Dendritic cell treated with granulocyte-macrophage colony-stimulating factor and Interleukin-4, amounts not matched to agents 40 ng/mL and 50 ng/mL, for 4 days (primary cell): ENCODE measurements at regions not wholly inside any gene's neighbourhood (a gene's known extent, or its start where the extent isn't known, plus 50 kb on each side); places are given as distances from the start of the nearest gene placed in this dataset.

Source experiments
- H3K27ac Mint-ChIP-seq: one replicate; pipeline ENCODE4 v1.8.0; 2022; ENCODE audit warnings: mild to moderate bottlenecking, mixed read lengths
- H3K27me3 Mint-ChIP-seq: one replicate; pipeline ENCODE4 v1.8.0; 2022; ENCODE audit warnings: mild to moderate bottlenecking, mixed read lengths
- H3K36me3 Mint-ChIP-seq: one replicate; pipeline ENCODE4 v1.8.0; 2022; ENCODE audit warnings: low read depth, mixed read lengths
- H3K4me1 Mint-ChIP-seq: one replicate; pipeline ENCODE4 v1.8.0; 2022; ENCODE audit warnings: low read depth, mixed read lengths
- H3K4me3 Mint-ChIP-seq: one replicate; pipeline ENCODE4 v1.8.0; 2022; ENCODE audit warnings: mild to moderate bottlenecking, moderate library complexity, mixed read lengths
- H3K9me3 Mint-ChIP-seq: one replicate; pipeline ENCODE4 v1.8.0; 2022; ENCODE audit warnings: mixed read lengths
- intact Hi-C: fragments of 100-400 bp; cut with micrococcal nuclease; formaldehyde crosslinking; loops from one replicate; pipeline ENCODE4 v1.15.0; 2022

- no peak overlapping the region for H3K4me3 Mint-ChIP-seq
- no peak overlapping the region for H3K27ac Mint-ChIP-seq
- no peaks in the 10 kb centered on the region for H3K9me3 Mint-ChIP-seq
- no peaks in the 10 kb centered on the region for H3K4me1 Mint-ChIP-seq
- no peaks in the 10 kb centered on the region for H3K36me3 Mint-ChIP-seq
- H3K27me3 Mint-ChIP-seq: peaks cover 2% of the 10 kb centered on the region
- intact Hi-C loops: no loop called here
These were observed 242.4 kb upstream of the SALL3 start for GRCh38 chr18:78737006-78737915.

DNA sequence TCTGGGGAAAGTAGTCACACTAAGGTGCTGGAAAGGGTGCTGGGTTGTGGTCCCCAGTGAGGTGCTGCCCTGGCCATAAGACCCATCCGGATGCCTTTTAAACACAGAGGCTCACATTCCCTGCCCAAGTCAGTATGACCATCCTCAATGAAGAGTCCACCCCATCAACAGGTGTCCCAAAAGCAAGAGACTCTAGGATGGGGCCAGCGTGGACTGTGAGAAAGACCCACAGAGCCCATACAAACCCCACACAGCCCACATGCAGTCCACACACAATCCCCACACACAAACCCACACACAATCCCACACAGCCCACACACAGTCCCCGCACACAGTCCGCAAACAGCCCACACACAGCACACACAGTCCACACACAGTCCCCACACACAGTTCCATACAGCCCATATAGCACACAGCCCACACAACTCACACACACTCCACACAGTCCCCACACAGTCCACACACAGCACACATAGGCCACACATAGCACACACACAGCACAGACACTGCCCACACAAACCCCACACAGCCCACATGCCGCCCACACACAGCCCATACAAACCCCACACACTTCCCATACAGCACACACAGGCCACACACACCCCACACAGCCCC, 241.4 kb upstream of the SALL3 start:
- Mint-ChIP-seq H3K27me3 (peaks cover 2% of the 10 kb centered on the region), H3K36me3 (no peaks in the 10 kb centered on the region), H3K4me1 (no peaks in the 10 kb centered on the region), H3K4me3 (no peak overlapping the region), H3K9me3 (no peaks in the 10 kb centered on the region), H3K27ac (no peak overlapping the region)
- intact Hi-C loops: no loop called here

DNA sequence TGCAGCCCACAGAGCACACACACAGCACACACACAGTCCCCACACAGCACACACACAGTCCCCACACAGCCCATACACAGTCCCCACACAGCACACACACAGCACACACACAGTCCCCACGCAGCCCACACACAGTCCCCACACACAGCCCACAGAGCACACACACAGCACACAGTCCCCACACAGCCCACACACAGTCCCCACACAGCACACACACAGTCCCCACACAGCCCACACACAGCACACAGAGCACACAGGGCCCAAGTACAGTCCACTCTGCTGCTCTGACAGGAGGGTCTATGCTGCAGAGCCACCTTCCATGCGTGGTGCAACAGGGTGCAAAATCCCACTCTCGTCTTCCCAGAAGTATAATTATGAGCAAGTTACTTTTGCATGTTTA, 240.5 kb upstream of the SALL3 start:
- H3K27ac Mint-ChIP-seq: no peak overlapping the region
- H3K9me3 Mint-ChIP-seq: no peaks in the 10 kb centered on the region
- intact Hi-C loops: no loop called here
- H3K4me1 Mint-ChIP-seq: no peaks in the 10 kb centered on the region
- H3K36me3 Mint-ChIP-seq: no peaks in the 10 kb centered on the region
- no peaks in the 10 kb centered on the region for H3K27me3 Mint-ChIP-seq
- H3K4me3 Mint-ChIP-seq: no peak overlapping the region

DNA sequence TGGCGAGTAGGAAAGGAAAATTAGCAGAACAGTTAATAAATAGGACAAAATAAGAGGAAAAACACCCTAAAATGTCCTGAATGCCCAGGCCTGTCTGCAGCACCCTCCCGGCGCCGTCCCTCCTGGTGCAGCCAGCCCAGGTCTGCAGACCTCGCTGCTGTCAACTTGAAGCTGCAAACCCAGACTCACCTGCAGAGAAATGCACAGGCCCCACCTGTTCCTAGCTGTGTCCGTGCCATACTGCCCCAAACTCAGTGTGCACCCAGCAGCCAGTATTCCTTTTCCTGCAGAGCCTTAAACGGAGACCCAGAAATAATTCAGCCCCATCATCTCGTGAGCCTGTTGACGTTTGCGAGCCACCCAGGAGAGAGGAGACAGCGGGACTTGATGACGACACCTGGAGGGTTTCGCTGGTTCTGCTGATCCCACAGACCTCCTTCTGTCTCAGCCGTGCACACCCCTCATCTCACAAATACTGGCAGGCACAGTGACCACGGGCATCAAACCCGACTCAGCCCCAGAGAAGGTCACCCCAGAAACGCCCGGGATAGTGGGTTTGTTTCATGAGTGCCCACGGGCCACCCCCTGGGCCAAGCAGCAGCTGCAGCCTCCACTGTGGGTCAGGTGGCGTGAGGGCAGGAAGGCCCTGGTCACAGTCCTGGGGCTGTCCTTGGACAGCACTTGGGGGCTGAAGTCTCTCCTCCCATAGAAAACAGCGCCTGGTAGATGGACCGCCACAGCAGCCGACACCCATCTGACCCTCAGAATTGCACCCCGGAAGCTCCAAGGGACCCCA, 239.5 kb upstream of the SALL3 start:
- Mint-ChIP-seq H3K9me3 (no peaks in the 10 kb centered on the region), H3K27me3 (no peaks in the 10 kb centered on the region), H3K27ac (no peak overlapping the region), H3K36me3 (no peaks in the 10 kb centered on the region), H3K4me1 (no peaks in the 10 kb centered on the region), H3K4me3 (no peak overlapping the region)
- intact Hi-C loops: no loop called here

- Mint-ChIP-seq H3K4me1 (no peaks in the 10 kb centered on the region), H3K4me3 (no peak overlapping the region), H3K36me3 (no peaks in the 10 kb centered on the region), H3K27me3 (no peaks in the 10 kb centered on the region), H3K27ac (no peak overlapping the region), H3K9me3 (no peaks in the 10 kb centered on the region)
- intact Hi-C loops: no loop called here
These were observed 238.7 kb upstream of the SALL3 start for GRCh38 chr18:78740876-78741275.

- Mint-ChIP-seq H3K4me3 (no peak overlapping the region), H3K27ac (no peak overlapping the region), H3K36me3 (no peaks in the 10 kb centered on the region), H3K9me3 (no peaks in the 10 kb centered on the region), H3K4me1 (no peaks in the 10 kb centered on the region), H3K27me3 (no peaks in the 10 kb centered on the region)
- intact Hi-C loops: no loop called here
These were observed 238.0 kb upstream of the SALL3 start for GRCh38 chr18:78741381-78742217.

DNA sequence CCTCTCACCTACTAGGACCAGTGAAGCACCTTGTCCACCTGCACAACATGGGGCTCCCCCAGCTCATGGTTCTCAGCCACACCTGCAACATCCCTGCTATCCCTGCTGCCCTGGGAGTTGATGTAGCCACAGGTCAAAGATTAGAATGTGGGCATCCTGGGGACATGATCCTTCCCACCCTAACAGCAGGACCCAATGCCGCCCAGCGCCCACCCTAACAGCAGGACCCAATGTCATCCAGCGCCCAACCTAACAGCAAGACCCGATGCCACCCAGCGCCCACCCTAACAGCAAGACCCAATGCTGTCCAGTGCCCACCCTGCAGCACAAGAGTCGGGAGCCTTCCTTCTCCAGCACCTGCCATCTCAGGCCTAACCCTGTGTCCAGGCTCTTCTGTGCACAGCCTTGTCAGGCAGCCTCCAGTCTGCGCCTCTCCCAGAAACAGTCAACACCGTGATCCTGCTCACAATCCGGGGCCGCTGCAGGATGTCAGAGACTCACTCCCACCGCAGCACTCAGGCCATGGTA, 237.3 kb upstream of the SALL3 start:
- H3K27ac Mint-ChIP-seq: no peak overlapping the region
- no peaks in the 10 kb centered on the region for H3K9me3 Mint-ChIP-seq
- H3K36me3 Mint-ChIP-seq: no peaks in the 10 kb centered on the region
- H3K4me3 Mint-ChIP-seq: no peak overlapping the region
- intact Hi-C loops: no loop called here
- H3K4me1 Mint-ChIP-seq: no peaks in the 10 kb centered on the region
- no peaks in the 10 kb centered on the region for H3K27me3 Mint-ChIP-seq

DNA sequence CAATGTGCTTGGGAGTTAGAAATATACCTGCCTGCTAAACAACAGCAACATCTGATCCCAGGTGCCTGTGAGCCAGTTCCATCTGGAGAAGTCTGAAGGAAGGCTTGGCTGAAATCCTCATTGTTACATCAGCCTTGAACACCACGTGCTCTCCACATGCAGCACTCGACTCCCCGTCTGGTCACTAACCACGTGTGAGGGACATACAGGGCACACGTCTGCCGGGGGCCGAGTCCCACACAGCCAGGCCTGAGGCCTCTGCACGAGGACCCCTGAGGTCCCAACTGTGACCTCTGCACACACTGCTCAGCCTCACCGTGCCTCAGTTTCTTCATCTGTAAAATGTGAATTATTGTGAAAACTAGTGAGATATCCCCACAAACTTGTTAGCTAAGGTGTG, 236.5 kb upstream of the SALL3 start:
- no peaks in the 10 kb centered on the region for H3K27me3 Mint-ChIP-seq
- H3K27ac Mint-ChIP-seq: no peak overlapping the region
- H3K4me1 Mint-ChIP-seq: no peaks in the 10 kb centered on the region
- H3K4me3 Mint-ChIP-seq: no peak overlapping the region
- intact Hi-C loops: no loop called here
- no peaks in the 10 kb centered on the region for H3K9me3 Mint-ChIP-seq
- H3K36me3 Mint-ChIP-seq: no peaks in the 10 kb centered on the region

DNA sequence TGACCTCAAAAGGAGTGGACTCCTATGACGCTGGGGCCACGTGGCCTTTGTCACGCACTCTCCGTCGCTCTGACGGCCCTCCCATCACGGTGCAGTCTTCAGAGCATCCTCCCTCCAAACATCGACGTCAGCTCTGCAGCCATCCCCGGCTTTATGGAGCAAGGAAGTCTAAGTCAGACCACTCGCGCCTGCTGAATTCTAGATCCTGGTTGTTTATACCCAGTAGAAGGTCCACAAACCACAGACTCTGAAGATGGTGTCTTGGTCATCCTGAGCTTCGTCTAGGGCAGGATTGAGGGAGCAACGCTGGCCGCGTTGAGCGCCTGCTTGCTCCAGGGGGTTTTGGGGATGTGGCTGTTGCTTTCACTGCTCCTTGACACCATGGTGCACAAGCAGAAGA, 228.0 kb upstream of the SALL3 start:
- H3K36me3 Mint-ChIP-seq: no peaks in the 10 kb centered on the region
- intact Hi-C loops: no loop called here
- H3K9me3 Mint-ChIP-seq: no peaks in the 10 kb centered on the region
- H3K27ac Mint-ChIP-seq: no peak overlapping the region
- H3K4me1 Mint-ChIP-seq: no peaks in the 10 kb centered on the region
- no peaks in the 10 kb centered on the region for H3K27me3 Mint-ChIP-seq
- H3K4me3 Mint-ChIP-seq: no peak overlapping the region

- Mint-ChIP-seq H3K36me3 (no peaks in the 10 kb centered on the region), H3K27ac (no peak overlapping the region), H3K4me3 (no peak overlapping the region), H3K4me1 (no peaks in the 10 kb centered on the region), H3K9me3 (no peaks in the 10 kb centered on the region), H3K27me3 (no peaks in the 10 kb centered on the region)
- intact Hi-C loops: no loop called here
These were observed 226.4 kb upstream of the SALL3 start for GRCh38 chr18:78753240-78753639.

DNA sequence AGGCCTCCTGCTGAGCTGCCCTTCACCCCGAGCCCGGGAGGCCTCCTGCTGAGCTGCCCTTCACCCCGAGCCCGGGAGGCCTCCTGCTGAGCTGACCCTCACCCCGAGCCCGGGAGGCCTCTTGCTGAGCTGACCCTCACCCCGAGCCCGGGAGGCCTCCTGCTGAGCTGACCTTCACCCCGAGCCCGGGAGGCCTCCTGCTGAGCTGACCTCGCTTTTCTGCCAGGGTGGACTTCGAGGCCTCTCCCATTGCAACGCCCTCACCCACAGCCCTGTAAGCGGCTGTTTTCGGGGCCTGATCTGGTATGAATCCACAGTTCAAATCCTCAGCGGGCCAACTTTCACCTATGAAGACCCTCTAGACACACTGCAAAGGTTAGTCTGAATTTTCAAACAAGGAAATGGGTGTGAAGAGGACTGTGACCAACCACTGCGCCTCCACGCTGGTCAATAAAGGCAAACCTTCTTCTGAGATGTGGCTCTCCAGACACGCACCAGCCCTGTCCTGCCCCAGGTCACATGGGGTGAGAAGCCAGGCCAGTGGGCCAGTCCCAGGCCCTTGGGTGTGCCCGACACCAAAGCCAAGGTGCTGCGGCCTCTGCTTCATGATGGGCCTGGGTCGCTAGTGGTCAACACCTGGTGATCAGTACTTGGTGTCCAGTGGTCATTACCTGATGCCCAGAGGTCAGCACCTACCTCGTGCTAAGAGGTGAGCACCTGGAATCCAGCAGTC, 225.1 kb upstream of the SALL3 start:
- Mint-ChIP-seq H3K36me3 (no peaks in the 10 kb centered on the region), H3K27ac (no peak overlapping the region), H3K9me3 (no peaks in the 10 kb centered on the region), H3K4me3 (no peak overlapping the region), H3K27me3 (no peaks in the 10 kb centered on the region), H3K4me1 (no peaks in the 10 kb centered on the region)
- intact Hi-C loops: no loop called here

- intact Hi-C loops: no loop called here
These were observed 222.6 kb upstream of the SALL3 start for GRCh38 chr18:78757014-78757413.

GRCh38 chr18:78758496-78758895, 221.1 kb upstream of the SALL3 start:
- no peak overlapping the region for H3K27ac Mint-ChIP-seq
- H3K4me3 Mint-ChIP-seq: no peak overlapping the region
- H3K36me3 Mint-ChIP-seq: no peaks in the 10 kb centered on the region
- peaks cover 14% of the 10 kb centered on the region for H3K9me3 Mint-ChIP-seq
- no peaks in the 10 kb centered on the region for H3K27me3 Mint-ChIP-seq
- intact Hi-C loops: no loop called here
- H3K4me1 Mint-ChIP-seq: no peaks in the 10 kb centered on the region

More at GRCh38 chr18:78757014-78757413, 222.6 kb upstream of the SALL3 start:
- Mint-ChIP-seq H3K9me3 (peaks cover 2% of the 10 kb centered on the region), H3K4me1 (no peaks in the 10 kb centered on the region), H3K27ac (no peak overlapping the region), H3K4me3 (no peak overlapping the region), H3K36me3 (no peaks in the 10 kb centered on the region), H3K27me3 (no peaks in the 10 kb centered on the region)
